AG08396 (cell line): ENCODE measurements at regions not wholly inside any gene's neighbourhood (a gene's known extent, or its start where the extent isn't known, plus 50 kb on each side); places are given as distances from the start of the nearest gene placed in this dataset.

Source experiments
- DNase-seq: peaks from one replicate; pipeline ENCODE4 v3.0.0; 2012; ENCODE audit warnings: low spot score, mixed read lengths

DNA sequence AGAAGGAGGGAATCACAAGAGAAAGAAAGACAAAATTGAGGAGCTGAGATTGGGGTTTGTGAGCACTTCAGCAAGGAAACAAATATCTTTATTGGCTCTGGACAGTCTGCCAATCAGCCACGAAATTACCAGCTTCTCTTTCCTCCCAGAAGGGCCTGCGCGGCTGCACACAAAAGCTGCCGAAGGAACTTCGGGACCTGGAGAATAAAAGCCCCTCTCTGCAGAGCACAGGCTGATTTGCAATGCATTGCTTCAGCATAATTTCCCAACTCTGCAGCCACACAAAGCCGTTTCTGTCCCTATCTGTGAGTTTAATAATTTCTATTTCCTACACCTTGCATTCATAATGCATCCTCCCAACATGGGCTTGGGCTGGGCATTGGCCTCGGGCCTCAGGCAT, 522.6 kb downstream of the BUD13 start:
- DNase-seq, result no peak

GRCh38 chr11:116249561-116249960, 523.2 kb downstream of the BUD13 start:
- no peak for DNase-seq

- no peak for DNase-seq
These were observed 527.9 kb downstream of the BUD13 start for GRCh38 chr11:116244889-116245288.

- DNase-seq, result no peak
These were observed 528.3 kb downstream of the BUD13 start for GRCh38 chr11:116244439-116244838.

DNA sequence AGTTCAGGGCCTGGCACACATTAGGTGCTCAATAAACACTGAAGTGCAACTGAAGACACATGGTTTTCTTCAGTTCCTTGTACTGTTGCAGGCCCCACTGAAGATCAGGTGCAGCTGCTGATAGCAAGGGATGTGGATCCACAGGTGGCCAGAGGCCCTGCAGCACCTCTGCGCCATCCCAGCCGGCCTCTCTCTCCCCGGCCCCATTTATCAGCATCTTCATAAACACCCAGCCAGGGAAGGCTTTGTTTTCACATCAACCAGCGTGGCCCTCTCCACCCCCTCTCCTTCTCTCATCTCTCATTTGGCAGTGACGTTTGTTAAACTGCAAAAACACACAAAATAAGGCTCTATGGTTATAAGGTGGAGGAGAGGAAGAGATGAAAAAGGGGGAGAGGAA, 528.8 kb downstream of the BUD13 start:
- DNase-seq, result no peak

DNA sequence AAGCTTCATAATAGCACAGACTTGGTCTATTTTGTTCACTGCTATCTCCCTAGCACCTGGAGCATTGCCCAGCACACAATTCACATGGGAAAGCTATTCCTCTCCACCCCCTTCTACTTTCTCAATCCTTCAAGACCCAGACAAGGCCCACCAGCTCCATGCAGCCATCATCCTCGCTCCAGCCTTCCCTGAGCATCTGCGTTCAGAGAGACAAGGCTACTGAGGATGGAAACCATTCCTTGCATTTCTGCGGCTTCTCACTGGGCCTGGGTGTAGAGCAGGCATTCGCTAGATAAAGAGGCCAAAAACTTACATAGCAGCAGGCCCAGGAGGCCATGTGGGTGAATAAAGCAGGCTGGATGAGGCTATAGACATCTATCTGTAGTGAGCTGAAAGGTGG, 530.8 kb downstream of the BUD13 start:
- no peak for DNase-seq

GRCh38 chr11:116240710-116241109, 532.1 kb downstream of the BUD13 start:
- DNase-seq, result no peak

- no peak for DNase-seq
These were observed 533.5 kb downstream of the BUD13 start for GRCh38 chr11:116239247-116239646.

DNA sequence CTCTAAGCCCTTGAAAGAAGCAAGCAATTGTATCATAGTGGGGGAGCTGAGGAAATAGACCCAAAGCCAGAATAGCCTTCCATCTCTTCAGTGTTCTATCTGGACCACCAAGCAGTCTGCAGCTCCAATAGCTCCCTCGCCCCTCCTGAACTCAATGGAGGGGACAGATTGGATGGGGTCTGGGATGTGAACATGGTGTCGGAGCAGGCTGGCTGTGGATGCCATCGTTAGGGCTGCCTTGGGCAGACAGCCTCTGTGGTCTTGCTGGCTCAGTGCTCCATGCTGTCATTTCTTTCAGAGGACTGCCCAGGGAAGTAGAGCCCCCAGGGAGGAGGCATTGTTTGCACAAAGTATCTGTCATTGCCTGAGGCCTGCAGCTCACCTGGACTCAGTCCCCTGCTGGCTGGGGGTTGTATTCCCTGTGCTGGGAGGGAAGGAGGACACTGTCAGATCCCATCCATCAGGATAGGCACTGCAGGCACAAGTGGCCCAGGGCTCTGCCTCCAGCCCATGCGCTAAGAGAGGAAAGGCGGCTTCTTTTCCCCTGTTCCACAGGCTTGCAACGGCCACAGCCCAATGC, 537.7 kb downstream of the BUD13 start:
- no peak for DNase-seq

- DNase-seq, result no peak
These were observed 539.2 kb downstream of the BUD13 start for GRCh38 chr11:116233561-116233960.

- DNase-seq, result no peak
These were observed 540.4 kb downstream of the BUD13 start for GRCh38 chr11:116232364-116232828.

- no peak for DNase-seq
These were observed 541.2 kb downstream of the BUD13 start for GRCh38 chr11:116231543-116231942.

DNA sequence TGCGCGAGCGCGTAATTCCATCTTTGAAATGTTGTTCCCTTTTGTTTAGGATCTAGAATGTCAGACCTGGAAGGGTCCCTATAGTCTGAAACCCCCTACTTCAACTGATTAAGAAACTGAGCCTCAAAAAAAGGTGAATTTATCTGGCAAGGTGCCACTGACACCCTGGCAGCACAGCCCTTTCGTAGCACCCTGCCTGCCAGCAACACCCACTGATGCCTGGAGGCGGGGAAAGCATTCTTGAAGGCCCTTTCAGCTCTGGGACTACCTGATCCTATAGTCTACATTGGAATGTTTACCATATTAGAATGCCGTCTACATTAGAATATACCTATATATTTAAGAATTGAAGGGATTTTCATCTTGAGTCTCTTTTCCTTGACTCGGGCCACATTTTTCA, 542.3 kb downstream of the BUD13 start:
- no peak for DNase-seq

- DNase-seq, result no peak
These were observed 543.4 kb downstream of the BUD13 start for GRCh38 chr11:116229236-116229970.

GRCh38 chr11:116226731-116227130, 546.1 kb downstream of the BUD13 start:
- DNase-seq, result no peak

DNA sequence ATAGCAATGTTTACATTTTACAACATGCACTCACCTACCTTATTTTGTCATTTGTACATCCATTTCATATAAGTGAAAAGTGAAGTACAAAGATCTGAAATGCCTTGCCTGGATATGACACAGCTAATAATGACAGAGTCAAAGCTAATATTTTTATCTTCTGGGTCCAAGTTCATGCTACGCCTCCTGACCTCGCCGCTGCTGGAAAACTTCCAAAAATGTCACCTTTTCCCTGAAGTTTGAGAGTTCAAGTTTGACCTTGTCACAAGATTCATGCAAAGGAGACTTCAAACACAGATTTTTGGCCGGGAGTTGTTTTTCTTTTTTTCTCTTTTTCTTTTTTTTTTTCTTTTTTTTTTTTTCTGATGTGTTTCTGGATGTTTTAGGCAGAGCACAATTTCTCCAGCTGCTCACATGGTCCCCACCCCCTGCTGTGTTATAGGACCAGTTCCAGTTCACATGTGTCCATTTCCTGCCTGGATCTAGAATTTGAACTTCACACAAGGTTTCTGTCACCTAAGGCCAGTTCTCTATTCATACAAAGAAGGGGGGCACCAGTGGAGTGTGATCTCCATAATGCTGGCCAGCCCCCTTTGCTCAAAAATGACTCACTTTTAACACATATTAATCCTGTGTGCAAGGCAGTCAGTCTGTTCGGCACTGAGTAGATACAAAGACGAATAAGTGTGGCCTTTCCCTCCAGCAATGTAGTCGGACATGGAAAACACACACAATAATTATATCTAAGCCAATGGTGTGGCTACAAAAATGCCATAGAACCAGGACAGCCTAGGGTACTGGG, 546.8 kb downstream of the BUD13 start:
- DNase-seq, result no peak

DNA sequence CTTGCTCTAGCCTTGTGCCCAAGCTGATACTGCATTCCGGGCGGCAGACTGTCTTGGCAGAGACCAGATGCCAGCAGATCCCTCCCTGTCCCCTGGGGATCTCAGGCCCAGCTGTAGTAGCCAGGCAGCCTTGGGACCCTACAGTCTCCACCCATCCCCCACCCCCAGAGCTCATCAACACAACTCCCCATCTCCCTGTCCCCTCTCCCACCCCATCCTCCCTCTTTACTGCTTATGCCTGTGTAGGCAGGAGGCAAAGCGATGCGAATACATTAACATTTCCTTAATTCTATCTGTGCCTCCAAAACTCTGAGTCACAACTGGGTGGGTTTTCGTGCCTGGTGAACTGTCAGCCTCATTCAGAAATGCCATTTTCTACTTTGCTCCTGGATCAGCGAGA, 547.6 kb downstream of the BUD13 start:
- DNase-seq, result no peak

DNA sequence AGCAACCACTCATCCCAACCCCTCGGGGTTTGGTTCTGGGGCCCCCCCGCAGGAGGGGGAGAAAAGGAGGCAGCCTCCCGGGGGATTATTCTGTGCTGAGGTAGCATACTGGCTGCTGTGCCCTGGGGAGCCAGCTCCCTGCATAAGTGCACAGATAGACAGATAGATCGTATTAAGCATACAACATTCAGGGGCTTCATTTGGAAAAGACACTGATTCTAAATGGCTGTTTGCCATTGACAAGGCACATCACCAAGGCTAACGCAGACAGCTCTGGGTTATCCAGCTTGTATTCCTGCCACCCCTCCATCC, 547.9 kb downstream of the BUD13 start:
- DNase-seq, result no peak

DNA sequence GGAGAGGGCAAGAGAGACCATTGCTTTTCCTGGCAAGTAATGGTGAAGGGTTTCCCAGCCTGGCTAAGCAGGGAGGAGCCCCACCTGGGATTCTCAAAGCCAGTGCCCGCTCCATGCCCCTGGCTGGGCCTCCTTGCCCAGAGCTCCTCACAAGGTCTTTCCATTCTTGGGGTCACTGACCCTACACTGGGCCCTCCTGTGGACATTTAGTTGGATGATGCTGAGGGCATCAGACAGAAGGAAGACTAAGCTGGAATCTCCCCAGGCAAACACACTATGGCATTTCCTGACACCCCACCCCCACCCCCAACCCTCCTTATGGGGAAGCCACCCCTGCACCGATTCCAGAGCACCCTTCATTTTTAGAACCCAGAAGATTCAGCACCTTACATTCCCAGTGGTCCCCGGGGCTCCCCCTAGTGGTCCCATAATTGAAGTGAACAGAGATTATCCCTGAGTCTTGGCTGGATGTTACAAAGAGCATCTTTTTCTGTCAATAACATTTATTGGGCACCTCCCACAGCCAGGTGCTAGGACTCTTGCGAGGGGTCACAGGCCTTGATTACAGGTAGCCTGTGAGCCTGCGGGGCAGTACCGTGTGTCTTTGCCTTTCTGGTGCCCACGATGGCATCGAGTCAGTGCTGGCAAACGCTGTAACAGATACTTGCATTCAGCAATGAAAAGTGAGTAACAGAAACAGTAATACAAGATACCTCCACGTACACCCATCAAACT, 548.5 kb downstream of the BUD13 start:
- DNase-seq, result peak; percentile 50

- no peak for DNase-seq
These were observed 551.4 kb downstream of the BUD13 start for GRCh38 chr11:116221351-116221750.

- no peak for DNase-seq
These were observed 553.6 kb downstream of the BUD13 start for GRCh38 chr11:116219171-116219635.

DNA sequence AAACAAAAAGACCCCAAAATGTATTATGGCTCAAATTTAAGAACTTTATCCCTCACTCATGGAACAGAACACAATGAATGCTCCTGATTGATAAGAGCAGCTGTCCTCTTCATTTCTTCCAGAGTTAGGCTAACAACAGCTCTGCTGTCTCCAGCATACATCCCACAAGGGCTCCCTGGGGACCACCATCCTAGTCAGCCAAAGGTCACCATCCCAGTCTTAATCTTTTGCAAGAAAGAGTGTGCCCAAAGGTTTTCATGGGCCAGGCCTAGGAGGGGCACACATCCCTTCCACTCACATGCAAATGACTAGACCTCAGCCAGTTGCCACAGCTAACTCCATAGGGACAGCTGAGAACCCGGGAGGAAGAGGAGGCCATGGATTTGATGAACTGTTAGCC, 555.3 kb downstream of the BUD13 start:
- no peak for DNase-seq
